NCI-H146 treated with DMSO at 0.1 percent for 48 hours (cell line): ENCODE measurements at regions not wholly inside any gene's neighbourhood (a gene's known extent, or its start where the extent isn't known, plus 50 kb on each side); places are given as distances from the start of the nearest gene placed in this dataset.

Experiments used
- DNase-seq: peaks from one replicate; lab custom pipeline; 2025; ENCODE audit not compliant: unreplicated experiment; lab: John Stamatoyannopoulos, UW

- no peak for DNase-seq
Observed at GRCh38 chr10:92789786-92790185, 58.5 kb upstream of the EXOC6 start.

- no peak for DNase-seq
Observed at GRCh38 chr10:92790440-92790839, 57.9 kb upstream of the EXOC6 start.

- DNase-seq, result no peak
Observed at GRCh38 chr10:92792661-92793060, 55.7 kb upstream of the EXOC6 start.
